ENCODE measurements at regions not wholly inside any gene's neighbourhood (a gene's known extent, or its start where the extent isn't known, plus 50 kb on each side); places are given as distances from the start of the nearest gene placed in this dataset.
"Not testable (repeated sequence)": the region's sequence is repeated elsewhere in the genome, so short reads cannot be mapped to it uniquely, and the experiment has no call there.

DNA sequence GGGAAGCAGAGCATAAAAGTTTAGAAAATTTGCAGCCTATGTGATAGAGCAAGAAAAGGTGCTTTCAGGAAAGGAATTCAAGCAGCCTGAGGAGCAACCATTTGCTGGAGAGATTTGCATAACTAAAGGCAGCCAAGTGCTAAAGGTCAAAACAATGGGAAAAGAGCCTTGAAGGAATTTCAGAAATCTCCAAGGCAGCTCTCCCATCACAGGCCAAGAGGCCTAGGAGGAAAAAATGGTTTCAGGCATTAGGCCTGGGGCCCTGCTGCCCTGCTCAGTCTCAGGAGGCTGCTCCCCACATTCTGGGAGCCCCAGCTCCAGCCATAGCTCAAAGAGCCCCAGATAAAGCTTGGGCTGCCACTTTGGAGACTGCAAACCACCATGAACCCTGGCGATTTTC is 95.9 kb upstream of the UNC5B start:
- Histone ChIP-seq H3K4me3 (no peak overlapping the region), H3K79me2 (ENCODE audit: low read depth) (no peaks in the 10 kb centered on the region), H3K36me3 (no peaks in the 10 kb centered on the region), H3F3A (ENCODE audit: low read depth) (no peaks in the 10 kb centered on the region), H2AFZ (replicated peaks) (no peak overlapping the region), H4K20me1 (ENCODE audit: low read depth) (no peaks in the 10 kb centered on the region), H3K27ac (no peak overlapping the region), H3K4me1 (no peaks in the 10 kb centered on the region), H3K27me3 (no peaks in the 10 kb centered on the region), H3K9ac (no peak overlapping the region), H3K9me3 (ENCODE audit: low read depth) (peaks cover 14% of the 10 kb centered on the region), H3K4me2 (no peak overlapping the region)
- TF ChIP-seq EZH2 (IDR thresholded peaks at IDR 0.05): no peak
- TF ChIP-seq, protein P1, sequence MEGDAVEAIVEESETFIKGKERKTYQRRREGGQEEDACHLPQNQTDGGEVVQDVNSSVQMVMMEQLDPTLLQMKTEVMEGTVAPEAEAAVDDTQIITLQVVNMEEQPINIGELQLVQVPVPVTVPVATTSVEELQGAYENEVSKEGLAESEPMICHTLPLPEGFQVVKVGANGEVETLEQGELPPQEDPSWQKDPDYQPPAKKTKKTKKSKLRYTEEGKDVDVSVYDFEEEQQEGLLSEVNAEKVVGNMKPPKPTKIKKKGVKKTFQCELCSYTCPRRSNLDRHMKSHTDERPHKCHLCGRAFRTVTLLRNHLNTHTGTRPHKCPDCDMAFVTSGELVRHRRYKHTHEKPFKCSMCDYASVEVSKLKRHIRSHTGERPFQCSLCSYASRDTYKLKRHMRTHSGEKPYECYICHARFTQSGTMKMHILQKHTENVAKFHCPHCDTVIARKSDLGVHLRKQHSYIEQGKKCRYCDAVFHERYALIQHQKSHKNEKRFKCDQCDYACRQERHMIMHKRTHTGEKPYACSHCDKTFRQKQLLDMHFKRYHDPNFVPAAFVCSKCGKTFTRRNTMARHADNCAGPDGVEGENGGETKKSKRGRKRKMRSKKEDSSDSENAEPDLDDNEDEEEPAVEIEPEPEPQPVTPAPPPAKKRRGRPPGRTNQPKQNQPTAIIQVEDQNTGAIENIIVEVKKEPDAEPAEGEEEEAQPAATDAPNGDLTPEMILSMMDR (IDR thresholded peaks at IDR 0.05): no peak
- no peak for TF ChIP-seq EZH2phosphoT487 (IDR thresholded peaks at IDR 0.05)
- no peak overlapping the region for H3K4me3 Mint-ChIP-seq
- H3K36me3 Mint-ChIP-seq: peaks cover 1% of the 10 kb centered on the region
- DNase-seq (ENCODE audit: low spot score): no peak
- H3K27ac Mint-ChIP-seq: no peak overlapping the region
- H3K9me3 Mint-ChIP-seq: peaks cover 26% of the 10 kb centered on the region
- H3K4me1 Mint-ChIP-seq: no peaks in the 10 kb centered on the region
- peaks cover 4% of the 10 kb centered on the region for H3K27me3 Mint-ChIP-seq (ENCODE audit: insufficient read depth, low read depth)

DNA sequence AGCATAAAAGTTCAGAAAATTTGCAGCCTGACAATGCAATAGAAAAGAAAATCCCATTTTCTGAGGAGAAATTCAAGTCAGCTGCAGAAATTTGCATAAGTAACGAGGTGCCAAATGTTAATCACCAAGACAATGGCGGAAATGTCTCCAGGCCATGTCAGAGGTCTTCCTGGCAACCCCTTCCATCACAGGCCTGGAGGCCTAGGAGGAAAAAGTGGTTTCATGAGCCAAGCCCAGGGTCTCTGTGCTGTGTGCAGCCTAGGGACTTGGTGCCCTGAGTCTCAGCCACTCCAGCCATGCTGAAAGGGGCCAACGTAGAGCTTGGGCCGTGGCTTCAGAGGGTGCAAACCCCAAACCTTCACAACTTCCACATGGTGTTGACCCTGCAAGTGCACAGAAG is 94.8 kb upstream of the UNC5B start:
- H4K20me1 ChIP-seq (ENCODE audit: low read depth); H3K4me2 ChIP-seq; H3K9ac ChIP-seq; H3K4me1 Mint-ChIP-seq; H3K4me3 ChIP-seq; H3K27ac Mint-ChIP-seq; H3K27me3 ChIP-seq; H3K27ac ChIP-seq; H2AFZ ChIP-seq (replicated peaks); H3K36me3 ChIP-seq; H3F3A ChIP-seq (ENCODE audit: low read depth); DNase-seq (ENCODE audit: low spot score); H3K4me3 Mint-ChIP-seq; H3K79me2 ChIP-seq (ENCODE audit: low read depth); H3K27me3 Mint-ChIP-seq (ENCODE audit: insufficient read depth, low read depth); H3K4me1 ChIP-seq; H3K36me3 Mint-ChIP-seq: not testable (repeated sequence)
- H3K9me3 ChIP-seq (ENCODE audit: low read depth): peaks cover 14% of the 10 kb centered on the region
- peaks cover 26% of the 10 kb centered on the region for H3K9me3 Mint-ChIP-seq

DNA sequence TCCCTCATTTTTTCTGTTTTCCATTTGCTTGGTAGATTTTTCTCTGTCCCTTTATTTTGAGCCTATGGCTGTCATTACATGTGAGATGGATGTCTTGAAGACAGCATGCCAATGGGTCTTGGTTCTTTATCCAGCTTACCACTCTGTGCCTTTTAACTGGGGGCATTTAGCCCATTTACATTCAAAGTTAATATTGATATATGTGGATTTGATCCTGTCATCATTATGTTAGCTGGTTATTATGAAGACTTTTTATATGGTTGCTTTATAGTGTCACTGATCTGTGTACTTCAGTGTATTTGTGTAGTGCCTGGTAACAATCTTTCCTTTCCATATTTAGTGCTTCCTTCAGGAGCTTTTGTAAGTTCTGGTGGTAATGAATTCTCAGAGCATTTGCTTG is 89.3 kb upstream of the UNC5B start:
- Histone ChIP-seq H3K4me1 (peaks cover 7% of the 10 kb centered on the region), H2AFZ (replicated peaks) (no peak overlapping the region), H3K27ac (no peak overlapping the region), H3K9ac (no peak overlapping the region), H3K9me3 (ENCODE audit: low read depth) (peaks cover 14% of the 10 kb centered on the region), H3K27me3 (no peaks in the 10 kb centered on the region), H4K20me1 (ENCODE audit: low read depth) (no peaks in the 10 kb centered on the region), H3K79me2 (ENCODE audit: low read depth) (no peaks in the 10 kb centered on the region), H3F3A (ENCODE audit: low read depth) (no peaks in the 10 kb centered on the region), H3K36me3 (no peaks in the 10 kb centered on the region), H3K4me2 (no peak overlapping the region), H3K4me3 (no peak overlapping the region)
- DNase-seq (ENCODE audit: low spot score): no peak
- Mint-ChIP-seq H3K36me3 (no peaks in the 10 kb centered on the region), H3K9me3 (peaks cover 24% of the 10 kb centered on the region), H3K27ac (no peak overlapping the region), H3K27me3 (ENCODE audit: insufficient read depth, low read depth) (peaks cover 5% of the 10 kb centered on the region), H3K4me3 (no peak overlapping the region), H3K4me1 (peaks cover 18% of the 10 kb centered on the region)
- TF ChIP-seq EZH2phosphoT487 (IDR thresholded peaks at IDR 0.05) (no peak), EZH2 (IDR thresholded peaks at IDR 0.05) (no peak)
- TF ChIP-seq, protein P1 (IDR thresholded peaks at IDR 0.05): no peak

DNA sequence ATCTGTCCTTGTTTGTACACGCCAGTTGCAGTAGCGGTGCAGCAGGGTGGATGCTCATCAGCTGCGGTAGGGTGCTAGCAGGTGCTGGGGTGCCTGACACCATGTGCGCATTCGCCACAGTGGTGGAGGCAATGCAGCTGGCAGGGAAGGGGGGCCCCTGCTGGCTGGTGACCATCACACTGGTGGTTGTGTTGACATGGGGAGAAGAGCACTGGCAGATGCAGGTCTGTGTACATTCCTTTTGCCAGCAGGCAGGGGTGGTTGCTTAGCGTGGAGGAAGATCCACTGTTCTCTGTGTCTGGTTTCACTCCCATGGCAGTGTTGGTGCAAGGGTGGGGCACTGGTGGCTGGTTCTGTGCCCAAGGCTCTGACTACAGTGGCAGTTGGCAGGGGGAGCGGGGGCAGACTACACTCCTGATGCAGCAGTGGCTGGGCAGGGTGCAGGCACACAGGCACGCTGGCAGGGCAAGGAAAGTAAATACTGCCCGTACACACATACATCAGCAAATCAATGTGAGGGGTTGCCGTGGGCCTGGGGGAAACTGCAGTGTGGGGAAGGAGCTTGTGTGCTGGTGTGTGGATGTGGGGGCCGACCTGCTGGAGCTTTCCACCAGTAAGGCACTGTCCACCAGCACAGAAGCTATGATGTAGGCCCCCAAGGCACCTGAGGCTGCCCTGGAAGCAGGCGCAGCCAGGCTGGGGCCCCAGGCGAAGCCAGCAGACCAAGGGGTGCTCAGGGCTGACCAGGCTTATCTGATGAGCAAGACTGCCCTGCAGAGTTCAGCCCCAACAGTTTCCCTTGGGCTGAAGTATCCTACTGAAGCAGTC is 87.2 kb upstream of the UNC5B start:
- Mint-ChIP-seq H3K4me1 (peaks cover 27% of the 10 kb centered on the region), H3K9me3 (peaks cover 17% of the 10 kb centered on the region), H3K27me3 (ENCODE audit: insufficient read depth, low read depth) (peaks cover 2% of the 10 kb centered on the region), H3K4me3 (no peak overlapping the region), H3K27ac (peak overlapping the region; percentile 64), H3K36me3 (no peaks in the 10 kb centered on the region)
- H3F3A ChIP-seq (ENCODE audit: low read depth): no peaks in the 10 kb centered on the region
- H3K9me3 ChIP-seq (ENCODE audit: low read depth): peaks cover 6% of the 10 kb centered on the region
- H3K27ac ChIP-seq: no peak overlapping the region
- H3K9ac ChIP-seq: no peak overlapping the region
- no peak overlapping the region for H2AFZ ChIP-seq (replicated peaks)
- H3K27me3 ChIP-seq: no peaks in the 10 kb centered on the region
- no peaks in the 10 kb centered on the region for H3K36me3 ChIP-seq
- TF ChIP-seq EZH2 (IDR thresholded peaks at IDR 0.05) (no peak), EZH2phosphoT487 (IDR thresholded peaks at IDR 0.05) (no peak)
- TF ChIP-seq, protein P1 (IDR thresholded peaks at IDR 0.05): no peak
- H3K4me2 ChIP-seq: no peak overlapping the region
- DNase-seq (ENCODE audit: low spot score): no peak
- no peaks in the 10 kb centered on the region for H3K79me2 ChIP-seq (ENCODE audit: low read depth)
- H3K4me1 ChIP-seq: peaks cover 7% of the 10 kb centered on the region
- H3K4me3 ChIP-seq: no peak overlapping the region
- H4K20me1 ChIP-seq (ENCODE audit: low read depth): no peaks in the 10 kb centered on the region

All from neural progenitor cell (in vitro differentiated cells).